ENCODE measurements at regions not wholly inside any gene's neighbourhood (a gene's known extent, or its start where the extent isn't known, plus 50 kb on each side); places are given as distances from the start of the nearest gene placed in this dataset.

DNA sequence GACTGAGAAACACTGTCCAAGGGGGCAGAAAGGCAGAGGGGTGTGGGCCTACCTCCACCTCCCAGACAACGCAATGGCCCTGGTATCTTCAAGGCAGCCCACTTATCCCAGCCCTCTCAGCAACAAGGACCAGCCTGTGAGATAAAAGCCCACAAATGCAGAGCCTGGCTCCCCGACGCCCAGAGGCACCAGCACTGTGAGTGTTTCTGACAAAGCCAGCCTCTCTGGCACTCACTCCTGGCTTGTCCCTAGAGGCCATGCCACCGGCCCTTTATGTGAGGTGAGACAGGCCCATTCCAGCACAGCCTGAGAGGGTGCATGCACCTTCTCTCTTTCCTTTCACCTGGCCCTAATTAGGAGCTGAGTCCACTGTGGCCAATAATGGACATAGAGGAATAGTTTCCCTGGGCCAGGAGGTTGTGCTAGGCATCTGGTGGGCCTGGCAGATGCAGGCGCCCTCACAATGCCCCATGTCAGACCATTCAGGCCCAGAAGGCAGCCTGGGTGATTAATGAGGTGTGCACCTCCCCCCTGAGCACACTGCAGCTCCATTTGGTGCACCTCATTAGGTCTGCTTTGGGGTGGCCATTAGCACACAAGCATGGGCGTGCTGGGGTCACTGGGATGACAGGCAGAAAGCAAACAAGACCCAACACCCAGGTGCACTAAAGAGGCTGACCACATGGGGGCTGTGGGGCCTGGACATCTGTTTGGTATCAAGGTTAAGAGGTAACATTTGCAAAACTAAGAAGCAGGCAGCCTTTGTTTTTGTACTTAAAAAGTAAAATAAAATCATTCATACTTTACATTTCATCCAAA, 176.0 kb downstream of the MED10 start:
- no peak for DNase-seq
- in situ Hi-C loops (cut with HindIII; ENCODE audit: low pct_ligation_motif_present, low sequenced_read_pairs): no loop called here
- no peaks in the 10 kb centered on the region for H3K27me3 ChIP-seq (replicated peaks)
- H3K4me3 ChIP-seq (ENCODE audit: low read depth, low read length): no peak overlapping the region
- TF ChIP-seq, protein P1, sequence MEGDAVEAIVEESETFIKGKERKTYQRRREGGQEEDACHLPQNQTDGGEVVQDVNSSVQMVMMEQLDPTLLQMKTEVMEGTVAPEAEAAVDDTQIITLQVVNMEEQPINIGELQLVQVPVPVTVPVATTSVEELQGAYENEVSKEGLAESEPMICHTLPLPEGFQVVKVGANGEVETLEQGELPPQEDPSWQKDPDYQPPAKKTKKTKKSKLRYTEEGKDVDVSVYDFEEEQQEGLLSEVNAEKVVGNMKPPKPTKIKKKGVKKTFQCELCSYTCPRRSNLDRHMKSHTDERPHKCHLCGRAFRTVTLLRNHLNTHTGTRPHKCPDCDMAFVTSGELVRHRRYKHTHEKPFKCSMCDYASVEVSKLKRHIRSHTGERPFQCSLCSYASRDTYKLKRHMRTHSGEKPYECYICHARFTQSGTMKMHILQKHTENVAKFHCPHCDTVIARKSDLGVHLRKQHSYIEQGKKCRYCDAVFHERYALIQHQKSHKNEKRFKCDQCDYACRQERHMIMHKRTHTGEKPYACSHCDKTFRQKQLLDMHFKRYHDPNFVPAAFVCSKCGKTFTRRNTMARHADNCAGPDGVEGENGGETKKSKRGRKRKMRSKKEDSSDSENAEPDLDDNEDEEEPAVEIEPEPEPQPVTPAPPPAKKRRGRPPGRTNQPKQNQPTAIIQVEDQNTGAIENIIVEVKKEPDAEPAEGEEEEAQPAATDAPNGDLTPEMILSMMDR (IDR thresholded peaks at IDR 0.05; ENCODE audit: low read depth, low read length, missing control alignments): no peak
- no peaks in the 10 kb centered on the region for H3K36me3 ChIP-seq (replicated peaks)
- no peak overlapping the region for H3K27ac ChIP-seq

- in situ Hi-C loops (cut with HindIII; ENCODE audit: low pct_ligation_motif_present, low sequenced_read_pairs): no loop called here
- DNase-seq: no peak
- Histone ChIP-seq H3K27ac (no peak overlapping the region), H3K4me3 (ENCODE audit: low read depth, low read length) (no peak overlapping the region), H3K27me3 (replicated peaks) (no peaks in the 10 kb centered on the region), H3K36me3 (replicated peaks) (no peaks in the 10 kb centered on the region)
- TF ChIP-seq, protein P1 (IDR thresholded peaks at IDR 0.05; ENCODE audit: low read depth, low read length, missing control alignments): no peak
These were observed 176.7 kb downstream of the MED10 start for GRCh38 chr5:6201631-6202030.

GRCh38 chr5:6198531-6198930, 179.8 kb downstream of the MED10 start:
- in situ Hi-C loops (cut with HindIII; ENCODE audit: low pct_ligation_motif_present, low sequenced_read_pairs): no loop called here
- no peaks in the 10 kb centered on the region for H3K36me3 ChIP-seq (replicated peaks)
- TF ChIP-seq, protein P1 (IDR thresholded peaks at IDR 0.05; ENCODE audit: low read depth, low read length, missing control alignments): no peak
- no peaks in the 10 kb centered on the region for H3K27me3 ChIP-seq (replicated peaks)
- DNase-seq: no peak
- no peak overlapping the region for H3K4me3 ChIP-seq (ENCODE audit: low read depth, low read length)
- no peak overlapping the region for H3K27ac ChIP-seq

DNA sequence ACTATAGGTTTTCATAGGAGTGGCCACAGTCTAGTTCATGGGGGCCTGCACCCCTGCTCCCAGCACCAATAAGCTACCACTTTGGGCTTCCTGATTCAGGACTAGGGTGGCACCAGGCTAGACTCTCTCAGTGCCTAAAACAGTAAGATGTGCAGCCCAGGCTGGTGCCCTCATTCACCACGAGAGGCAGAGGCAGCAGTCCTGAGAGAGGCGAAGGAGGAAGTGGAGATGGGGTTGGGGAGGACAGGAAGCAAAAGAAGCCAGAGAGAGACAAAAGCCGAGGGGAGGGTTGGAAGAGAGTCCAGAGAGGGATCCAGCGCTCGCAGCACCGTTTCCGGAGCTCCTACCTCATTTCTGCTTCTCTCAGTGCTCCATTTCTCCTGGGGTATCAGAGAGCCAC, 180.9 kb downstream of the MED10 start:
- Histone ChIP-seq H3K36me3 (replicated peaks) (no peaks in the 10 kb centered on the region), H3K4me3 (ENCODE audit: low read depth, low read length) (no peak overlapping the region), H3K27ac (no peak overlapping the region), H3K27me3 (replicated peaks) (no peaks in the 10 kb centered on the region)
- TF ChIP-seq, protein P1 (IDR thresholded peaks at IDR 0.05; ENCODE audit: low read depth, low read length, missing control alignments): no peak
- DNase-seq: no peak
- in situ Hi-C loops (cut with HindIII; ENCODE audit: low pct_ligation_motif_present, low sequenced_read_pairs): no loop called here

GRCh38 chr5:6195711-6196358, 182.5 kb downstream of the MED10 start:
- in situ Hi-C loops (cut with HindIII; ENCODE audit: low pct_ligation_motif_present, low sequenced_read_pairs): no loop called here
- H3K36me3 ChIP-seq (replicated peaks): no peaks in the 10 kb centered on the region
- TF ChIP-seq, protein P1 (IDR thresholded peaks at IDR 0.05; ENCODE audit: low read depth, low read length, missing control alignments): no peak
- H3K27me3 ChIP-seq (replicated peaks): no peaks in the 10 kb centered on the region
- no peak overlapping the region for H3K4me3 ChIP-seq (ENCODE audit: low read depth, low read length)
- no peak for DNase-seq
- H3K27ac ChIP-seq: no peak overlapping the region
